ENCODE measurements at regions not wholly inside any gene's neighbourhood (a gene's known extent, or its start where the extent isn't known, plus 50 kb on each side); places are given as distances from the start of the nearest gene placed in this dataset.
"Not testable (repeated sequence)": the region's sequence is repeated elsewhere in the genome, so short reads cannot be mapped to it uniquely, and the experiment has no call there.

DNA sequence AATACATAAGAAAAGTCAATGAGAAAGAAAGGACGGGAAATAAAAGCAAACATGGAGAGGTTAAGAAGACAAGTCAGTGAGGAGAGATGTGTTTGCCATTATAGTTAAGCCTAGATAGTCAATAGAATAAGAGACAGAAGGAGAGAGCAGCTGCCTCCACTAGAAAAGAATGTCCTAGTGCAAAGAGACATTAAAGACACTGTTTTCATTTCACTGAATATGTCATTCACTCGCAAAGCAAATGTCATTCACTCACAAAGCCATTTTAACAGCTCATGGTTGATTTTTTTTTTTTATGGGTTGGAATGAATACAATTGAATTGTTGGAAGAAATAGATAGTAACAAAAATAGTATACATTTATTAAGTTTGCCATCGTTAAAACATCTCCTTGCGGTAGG is 1007.6 kb downstream of the DNAJB9 start:
- H3K4me3 Mint-ChIP-seq = no peak overlapping the region
- H3K36me3 Mint-ChIP-seq = no peaks in the 10 kb centered on the region
- Histone ChIP-seq H3K27me3 (ENCODE audit: control insufficient read depth in 2 of 2, insufficient read depth in 2 of 2, low read length in 2 of 2) (no peaks in the 10 kb centered on the region), H3K9me3 (ENCODE audit: control insufficient read depth in 2 of 3, low read length in 3 of 3) (no peaks in the 10 kb centered on the region), H3K27ac (ENCODE audit: low read depth, low read length) (no peak overlapping the region), H3K36me3 (ENCODE audit: control insufficient read depth in 2 of 3, insufficient read depth in 3 of 3, low read length in 3 of 3) (no peaks in the 10 kb centered on the region), H3K4me3 (ENCODE audit: low read length) (no peak overlapping the region), H3K4me1 (ENCODE audit: control insufficient read depth in 2 of 2, insufficient read depth in 2 of 2, low read length in 2 of 2) (no peaks in the 10 kb centered on the region)
- POLR2A ChIA-PET = no interaction called here
- H3K4me1 Mint-ChIP-seq = peaks cover 0 to 2% (median 0%) of the 10 kb centered on the region in 7 donors
- intact Hi-C loops (cut with micrococcal nuclease) = no loop called here
- no peaks in the 10 kb centered on the region for H3K27me3 Mint-ChIP-seq
- ATAC-seq (no peak), DNase-seq (no peak)
- no peak overlapping the region for H3K27ac Mint-ChIP-seq
- CTCF ChIA-PET = no interaction called here
- peaks cover 0 to 6% (median 0%) of the 10 kb centered on the region in 11 donors for H3K9me3 Mint-ChIP-seq

DNA sequence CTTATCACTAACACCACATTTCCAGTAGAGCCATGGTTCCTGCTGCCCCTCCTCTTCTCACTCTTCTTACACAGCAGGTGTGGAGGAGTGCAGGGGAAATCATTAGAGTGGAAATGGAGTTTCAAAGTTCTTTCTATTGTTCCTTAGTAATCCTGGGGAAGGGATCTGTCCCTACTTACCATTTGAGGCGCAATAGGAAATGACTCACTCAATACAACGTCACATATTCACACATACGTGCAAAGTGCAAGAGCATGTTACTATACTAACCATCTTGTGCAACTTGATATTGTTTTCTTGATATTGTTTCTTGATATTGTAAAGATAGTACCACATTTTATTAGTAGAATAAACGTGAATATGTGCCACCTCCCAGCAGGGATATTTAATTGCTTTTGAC is 1010.2 kb downstream of the DNAJB9 start:
- Histone ChIP-seq H3K4me1 (ENCODE audit: control insufficient read depth in 2 of 2, insufficient read depth in 2 of 2, low read length in 2 of 2) (no peaks in the 10 kb centered on the region), H3K36me3 (ENCODE audit: control insufficient read depth in 2 of 3, insufficient read depth in 3 of 3, low read length in 3 of 3) (no peaks in the 10 kb centered on the region), H3K9me3 (ENCODE audit: control insufficient read depth in 2 of 3, low read length in 3 of 3) (no peaks in the 10 kb centered on the region), H3K4me3 (ENCODE audit: low read length) (no peak overlapping the region), H3K27ac (ENCODE audit: low read depth, low read length) (no peak overlapping the region), H3K27me3 (ENCODE audit: control insufficient read depth in 2 of 2, insufficient read depth in 2 of 2, low read length in 2 of 2) (no peaks in the 10 kb centered on the region)
- POLR2A ChIA-PET = no interaction called here
- intact Hi-C loops (cut with micrococcal nuclease) = no loop called here
- ATAC-seq (no peak), DNase-seq (no peak)
- H3K4me1 Mint-ChIP-seq = peaks cover 0 to 2% (median 0%) of the 10 kb centered on the region in 7 donors
- H3K27me3 Mint-ChIP-seq = no peaks in the 10 kb centered on the region
- CTCF ChIA-PET = no interaction called here
- H3K9me3 Mint-ChIP-seq = peaks cover 0 to 6% (median 3%) of the 10 kb centered on the region in 11 donors
- no peak overlapping the region for H3K4me3 Mint-ChIP-seq
- H3K27ac Mint-ChIP-seq = no peak overlapping the region
- no peaks in the 10 kb centered on the region for H3K36me3 Mint-ChIP-seq

DNA sequence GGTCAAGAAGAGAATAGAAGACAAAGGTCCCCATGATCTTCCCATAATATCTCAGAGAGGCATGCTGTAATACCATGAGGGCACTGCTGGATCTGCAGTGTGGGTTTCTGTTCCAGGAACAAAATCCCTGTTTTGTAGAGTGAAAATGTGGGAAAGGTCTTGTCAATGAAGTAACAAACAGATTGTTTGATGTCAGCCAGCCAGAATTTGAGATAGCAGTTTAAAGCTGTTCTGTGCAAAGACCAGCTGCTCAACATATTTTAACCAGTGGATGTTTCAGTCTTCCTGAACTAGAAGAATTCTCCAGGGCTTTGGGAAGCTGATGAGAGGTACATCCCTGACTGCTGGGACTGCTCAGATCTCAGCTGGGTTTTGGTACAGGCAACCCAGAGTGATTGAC is 1012.5 kb downstream of the DNAJB9 start:
- Mint-ChIP-seq H3K27me3 (no peaks in the 10 kb centered on the region), H3K27ac (no peak overlapping the region), H3K36me3 (no peaks in the 10 kb centered on the region), H3K4me3 (no peak overlapping the region), H3K9me3 (peaks cover 0 to 6% (median 4%) of the 10 kb centered on the region in 11 donors), H3K4me1 (no peaks in the 10 kb centered on the region)
- CTCF ChIA-PET = interaction anchor here (0.6 kb wide), 1 partner anchor 42 kb away, joined by 4 read pairs; no protein-coding TSS in a partner anchor
- H3K9me3 ChIP-seq (ENCODE audit: control insufficient read depth in 2 of 3, low read length in 3 of 3) = no peaks in the 10 kb centered on the region
- H3K4me1 ChIP-seq (ENCODE audit: control insufficient read depth in 2 of 2, insufficient read depth in 2 of 2, low read length in 2 of 2) = no peaks in the 10 kb centered on the region
- no peak overlapping the region for H3K4me3 ChIP-seq (ENCODE audit: low read length)
- no peak for DNase-seq
- no peaks in the 10 kb centered on the region for H3K27me3 ChIP-seq (ENCODE audit: control insufficient read depth in 2 of 2, insufficient read depth in 2 of 2, low read length in 2 of 2)
- POLR2A ChIA-PET = no interaction called here
- ATAC-seq = no peak
- H3K27ac ChIP-seq (ENCODE audit: low read depth, low read length) = no peak overlapping the region
- H3K36me3 ChIP-seq (ENCODE audit: control insufficient read depth in 2 of 3, insufficient read depth in 3 of 3, low read length in 3 of 3) = no peaks in the 10 kb centered on the region
- intact Hi-C loops (cut with micrococcal nuclease) = no loop called here

DNA sequence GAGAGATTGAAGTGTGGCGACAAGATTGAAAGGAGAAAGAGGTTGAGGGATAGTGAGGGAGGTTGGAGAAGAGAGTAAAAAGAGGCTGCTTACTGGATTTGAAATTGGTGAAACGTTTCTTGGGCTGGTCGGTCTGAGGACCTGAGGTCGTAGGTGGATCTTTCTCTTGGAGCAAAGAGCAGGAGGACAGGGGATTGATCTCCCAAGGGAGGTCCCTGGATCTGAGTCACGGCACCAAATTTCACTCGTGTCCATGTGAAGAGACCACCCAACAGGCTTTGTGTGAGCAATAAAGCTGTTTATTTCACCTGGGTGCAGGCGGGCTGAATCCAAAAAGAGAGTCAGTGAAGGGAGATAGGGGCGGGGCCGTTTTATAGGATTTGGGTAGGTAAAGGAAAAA is 1027.3 kb downstream of the DNAJB9 start:
- POLR2A ChIA-PET; H3K36me3 ChIP-seq (ENCODE audit: control insufficient read depth in 2 of 3, insufficient read depth in 3 of 3, low read length in 3 of 3); H3K9me3 Mint-ChIP-seq; intact Hi-C loops (cut with micrococcal nuclease); H3K27me3 Mint-ChIP-seq; H3K4me1 ChIP-seq (ENCODE audit: control insufficient read depth in 2 of 2, insufficient read depth in 2 of 2, low read length in 2 of 2); H3K4me3 ChIP-seq (ENCODE audit: low read length); DNase-seq; H3K27ac ChIP-seq (ENCODE audit: low read depth, low read length); H3K9me3 ChIP-seq (ENCODE audit: control insufficient read depth in 2 of 3, low read length in 3 of 3); H3K4me1 Mint-ChIP-seq; CTCF ChIA-PET; H3K36me3 Mint-ChIP-seq; H3K27me3 ChIP-seq (ENCODE audit: control insufficient read depth in 2 of 2, insufficient read depth in 2 of 2, low read length in 2 of 2); ATAC-seq; H3K27ac Mint-ChIP-seq; H3K4me3 Mint-ChIP-seq: not testable (repeated sequence)

DNA sequence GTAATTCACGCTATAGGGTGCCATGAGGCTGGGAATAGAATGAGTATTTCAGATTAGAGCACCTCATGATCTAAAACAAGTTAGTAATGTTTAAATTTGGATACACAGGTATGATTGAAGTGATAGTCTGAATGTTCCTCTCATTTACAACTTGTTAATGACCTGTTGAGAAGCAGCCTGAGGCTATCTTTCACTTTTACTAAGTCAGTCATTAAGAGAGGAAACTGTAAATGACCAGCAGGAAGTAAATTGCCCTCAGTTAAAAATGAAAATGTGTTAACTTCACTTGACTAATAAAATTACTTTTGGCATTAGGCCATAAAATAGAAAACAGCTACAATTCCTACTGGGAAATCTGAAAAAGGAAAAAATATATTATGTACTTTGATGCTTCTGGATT is 1042.0 kb downstream of the DNAJB9 start:
- no peak overlapping the region for H3K27ac Mint-ChIP-seq
- DNase-seq = no peak
- Histone ChIP-seq H3K27me3 (ENCODE audit: control insufficient read depth in 2 of 2, insufficient read depth in 2 of 2, low read length in 2 of 2) (no peaks in the 10 kb centered on the region), H3K4me3 (ENCODE audit: low read length) (no peak overlapping the region), H3K27ac (ENCODE audit: low read depth, low read length) (no peak overlapping the region), H3K4me1 (ENCODE audit: control insufficient read depth in 2 of 2, insufficient read depth in 2 of 2, low read length in 2 of 2) (no peaks in the 10 kb centered on the region), H3K9me3 (ENCODE audit: control insufficient read depth in 2 of 3, low read length in 3 of 3) (no peaks in the 10 kb centered on the region), H3K36me3 (ENCODE audit: control insufficient read depth in 2 of 3, insufficient read depth in 3 of 3, low read length in 3 of 3) (no peaks in the 10 kb centered on the region)
- intact Hi-C loops (cut with micrococcal nuclease) = no loop called here
- ATAC-seq = no peak
- no peak overlapping the region for H3K4me3 Mint-ChIP-seq
- H3K36me3 Mint-ChIP-seq = no peaks in the 10 kb centered on the region
- H3K9me3 Mint-ChIP-seq = peaks cover 0 to 8% (median 3%) of the 10 kb centered on the region in 11 donors
- POLR2A ChIA-PET = no interaction called here
- no peaks in the 10 kb centered on the region for H3K4me1 Mint-ChIP-seq
- CTCF ChIA-PET = no interaction called here
- H3K27me3 Mint-ChIP-seq = no peaks in the 10 kb centered on the region

DNA sequence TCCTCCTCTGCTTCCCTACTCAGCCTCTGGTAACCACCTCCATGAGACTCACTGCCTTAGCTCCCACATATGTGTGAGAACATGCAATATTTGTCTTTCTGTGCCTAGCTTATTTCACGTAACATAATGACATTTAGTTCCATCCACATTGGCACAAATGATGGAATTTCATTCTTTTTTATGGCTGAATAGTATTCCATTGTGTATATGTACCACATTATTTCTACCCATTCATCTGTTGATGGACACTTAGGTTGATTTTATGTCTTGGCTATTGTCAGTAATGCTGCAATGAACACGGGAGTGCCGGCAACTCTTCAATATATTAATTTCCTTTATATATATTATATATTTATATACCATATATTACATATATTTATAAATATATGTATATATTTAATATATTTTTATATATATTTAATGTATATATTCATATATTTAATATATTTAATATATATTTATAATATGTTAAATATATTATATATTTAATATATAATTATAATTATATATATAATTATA is 1046.9 kb downstream of the DNAJB9 start:
- no peak overlapping the region for H3K4me3 Mint-ChIP-seq
- no peak for DNase-seq
- H3K27ac Mint-ChIP-seq = no peak overlapping the region
- Histone ChIP-seq H3K4me3 (ENCODE audit: low read length) (no peak overlapping the region), H3K4me1 (ENCODE audit: control insufficient read depth in 2 of 2, insufficient read depth in 2 of 2, low read length in 2 of 2) (no peaks in the 10 kb centered on the region), H3K36me3 (ENCODE audit: control insufficient read depth in 2 of 3, insufficient read depth in 3 of 3, low read length in 3 of 3) (no peaks in the 10 kb centered on the region), H3K27ac (ENCODE audit: low read depth, low read length) (no peak overlapping the region), H3K9me3 (ENCODE audit: control insufficient read depth in 2 of 3, low read length in 3 of 3) (no peaks in the 10 kb centered on the region), H3K27me3 (ENCODE audit: control insufficient read depth in 2 of 2, insufficient read depth in 2 of 2, low read length in 2 of 2) (no peaks in the 10 kb centered on the region)
- CTCF ChIA-PET = no interaction called here
- no peak for ATAC-seq
- no peaks in the 10 kb centered on the region for H3K27me3 Mint-ChIP-seq
- POLR2A ChIA-PET = no interaction called here
- peaks cover 0 to 10% (median 3%) of the 10 kb centered on the region in 11 donors for H3K9me3 Mint-ChIP-seq
- intact Hi-C loops (cut with micrococcal nuclease) = no loop called here
- no peaks in the 10 kb centered on the region for H3K36me3 Mint-ChIP-seq
- no peaks in the 10 kb centered on the region for H3K4me1 Mint-ChIP-seq

DNA sequence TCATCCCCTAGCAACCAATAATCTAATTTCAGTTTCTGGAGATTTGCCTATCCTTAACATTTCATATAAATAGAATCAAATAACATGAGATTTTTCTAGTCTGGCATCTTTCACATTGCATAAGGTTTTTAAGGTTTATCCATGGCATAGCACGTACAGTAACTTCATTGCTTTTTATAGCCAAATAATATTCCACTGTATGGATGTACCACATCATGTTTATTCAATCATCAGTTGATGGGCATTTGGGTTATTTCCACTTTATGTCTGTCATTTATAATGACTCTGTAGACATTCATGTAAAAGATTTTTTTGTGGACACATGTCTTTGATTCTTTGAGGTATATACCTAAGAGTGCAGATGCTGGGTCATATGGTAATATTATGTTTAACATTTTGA is 1052.6 kb downstream of the DNAJB9 start:
- intact Hi-C loops (cut with micrococcal nuclease) = no loop called here
- Histone ChIP-seq H3K9me3 (ENCODE audit: control insufficient read depth in 2 of 3, low read length in 3 of 3) (no peaks in the 10 kb centered on the region), H3K4me1 (ENCODE audit: control insufficient read depth in 2 of 2, insufficient read depth in 2 of 2, low read length in 2 of 2) (no peaks in the 10 kb centered on the region), H3K36me3 (ENCODE audit: control insufficient read depth in 2 of 3, insufficient read depth in 3 of 3, low read length in 3 of 3) (no peaks in the 10 kb centered on the region), H3K27me3 (ENCODE audit: control insufficient read depth in 2 of 2, insufficient read depth in 2 of 2, low read length in 2 of 2) (no peaks in the 10 kb centered on the region), H3K4me3 (ENCODE audit: low read length) (no peak overlapping the region), H3K27ac (ENCODE audit: low read depth, low read length) (no peak overlapping the region)
- ChIA-PET CTCF (no interaction called here), POLR2A (no interaction called here)
- DNase-seq = no peak
- H3K4me1 Mint-ChIP-seq = no peaks in the 10 kb centered on the region
- no peak overlapping the region for H3K4me3 Mint-ChIP-seq
- H3K36me3 Mint-ChIP-seq = no peaks in the 10 kb centered on the region
- H3K27ac Mint-ChIP-seq = no peak overlapping the region
- peaks cover 0 to 13% (median 4%) of the 10 kb centered on the region in 11 donors for H3K9me3 Mint-ChIP-seq
- no peak for ATAC-seq
- no peaks in the 10 kb centered on the region for H3K27me3 Mint-ChIP-seq

All from naive thymus-derived CD4-positive, alpha-beta T cell (primary cell).